PC-3 (cell line): ENCODE measurements at regions not wholly inside any gene's neighbourhood (a gene's known extent, or its start where the extent isn't known, plus 50 kb on each side); places are given as distances from the start of the nearest gene placed in this dataset.

ENCODE experiments used
- ATAC-seq: fragments of 200-7000 bp; cut with Tn5 transposase; 2 replicates; pipeline ENCODE4 v1.9.1; 2020; ENCODE audit warnings: mild to moderate bottlenecking, moderate library complexity
- BruUV-seq: library from RNA; stranded (reverse); fragments of 400-500 nt; replicated peaks from 2 replicates; lab custom pipeline; 2021; lab: Mats Ljungman, UMichigan
- CTCF ChIA-PET: fragments of 300-600 bp; sonication (Branson Sonifier 250); formaldehyde crosslinking; loops from one replicate; lab custom pipeline; 2022; ENCODE audit warnings: antibody characterized with exemption; lab: Charles Lee
- POLR2A ChIA-PET: fragments of 300-600 bp; sonication (Branson Sonifier 250); formaldehyde crosslinking; loops from one replicate; lab custom pipeline; 2022; ENCODE audit warnings: antibody characterized with exemption; ENCODE audit not compliant: unreplicated experiment; lab: Charles Lee
- DNase-seq: peaks from one replicate; pipeline ENCODE4 v3.0.0-alpha.2; 2015
- H2AFZ ChIP-seq: fragments of 300-600 bp; sonication (generic); 2 replicates; pipeline ENCODE4 v1.6.0; 2016; ENCODE audit warnings: antibody characterized with exemption, low read length
- H3F3A ChIP-seq: fragments of 300-600 bp; sonication (generic); one replicate; pipeline ENCODE4 v1.6.0; 2017; ENCODE audit warnings: antibody characterized with exemption, low read length, control low read depth, mild to moderate bottlenecking; ENCODE audit not compliant: unreplicated experiment
- H3K27ac ChIP-seq: fragments of 300-600 bp; sonication (generic); 2 replicates; pipeline ENCODE4 v1.5.1; 2016; ENCODE audit warnings: mild to moderate bottlenecking, low read length
- H3K27me3 ChIP-seq: fragments of 300-600 bp; sonication (generic); 2 replicates; pipeline ENCODE4 v1.6.1; 2016; ENCODE audit warnings: low read length, mixed read lengths
- H3K36me3 ChIP-seq: fragments of 300-600 bp; sonication (generic); 2 replicates; pipeline ENCODE4 v1.6.1; 2016; ENCODE audit warnings: low read depth, mixed run types, low read length, mixed read lengths
- H3K4me1 ChIP-seq: fragments of 300-600 bp; sonication (generic); 2 replicates; pipeline ENCODE4 v1.5.1; 2016; ENCODE audit warnings: low read length; ENCODE audit not compliant: insufficient read depth
- H3K4me2 ChIP-seq: fragments of 300-600 bp; sonication (generic); 2 replicates; pipeline ENCODE4 v1.6.0; 2016; ENCODE audit warnings: low read length
- H3K4me3 ChIP-seq: fragments of 300-600 bp; sonication (generic); 2 replicates; pipeline ENCODE4 v1.5.1; 2016; ENCODE audit warnings: mild to moderate bottlenecking, low read length, mixed read lengths
- H3K79me2 ChIP-seq: fragments of 300-600 bp; sonication (generic); 2 replicates; pipeline ENCODE4 v1.6.1; 2017; ENCODE audit warnings: low read length, mixed read lengths
- H3K9ac ChIP-seq: fragments of 300-600 bp; sonication (generic); 2 replicates; pipeline ENCODE4 v1.6.0; 2016; ENCODE audit warnings: mild to moderate bottlenecking, low read length
- H3K9me2 ChIP-seq: fragments of 300-600 bp; sonication (generic); replicated peaks from 2 replicates; pipeline ENCODE4 v1.6.1; 2016; ENCODE audit warnings: mixed run types, low read length, mixed read lengths
- H3K9me3 ChIP-seq: fragments of 300-600 bp; sonication (generic); 2 replicates; pipeline ENCODE4 v1.6.1; 2016; ENCODE audit warnings: low read length, mixed read lengths
- H4K20me1 ChIP-seq: fragments of 300-600 bp; sonication (generic); 2 replicates; pipeline ENCODE4 v1.6.1; 2016; ENCODE audit warnings: low read length, mixed read lengths
- CTCF ChIP-seq: fragments of 300-600 bp; sonication (generic); conservative IDR thresholded peaks from 2 replicates; pipeline ENCODE4 v1.5.1; 2017; ENCODE audit warnings: antibody characterized with exemption, low read depth, mild to moderate bottlenecking, low read length
- EZH2 ChIP-seq: fragments of 300-600 bp; sonication (generic); IDR thresholded peaks from one replicate; pipeline ENCODE4 v1.6.1; 2017; ENCODE audit warnings: antibody characterized with exemption, mild to moderate bottlenecking, low read length; ENCODE audit not compliant: unreplicated experiment
- EZH2phosphoT487 ChIP-seq: fragments of 300-600 bp; sonication (generic); IDR thresholded peaks from 2 replicates; pipeline ENCODE4 v1.6.1; 2018; ENCODE audit warnings: mild to moderate bottlenecking, antibody characterized with exemption, low read length, borderline replicate concordance
- intact Hi-C: fragments of 100-400 bp; cut with micrococcal nuclease; formaldehyde crosslinking; loops from 2 replicates; pipeline ENCODE4 v1.9.0; 2023

- Histone ChIP-seq H2AFZ (no peak overlapping the region), H3K27ac (no peak overlapping the region), H3F3A (no peaks in the 10 kb centered on the region), H3K4me2 (no peak overlapping the region), H4K20me1 (no peaks in the 10 kb centered on the region), H3K9me2 (no peaks in the 10 kb centered on the region), H3K79me2 (no peaks in the 10 kb centered on the region), H3K9me3 (no peaks in the 10 kb centered on the region), H3K4me3 (no peak overlapping the region), H3K36me3 (no peaks in the 10 kb centered on the region), H3K27me3 (peaks cover 24% of the 10 kb centered on the region; the same call in 1 of the 2 replicates), H3K9ac (no peak overlapping the region), H3K4me1 (no peaks in the 10 kb centered on the region)
- ChIA-PET POLR2A (no interaction called here), CTCF (no interaction called here)
- no TSS peak for BruUV-seq
- ATAC-seq = no peak
- intact Hi-C loops = no loop called here
- TF ChIP-seq EZH2 = no peak
- TF ChIP-seq CTCF = no peak
- TF ChIP-seq EZH2phosphoT487 = no peak
- peak; percentile 45 for DNase-seq
Measured at GRCh38 chr2:106745468-106745867, 140.5 kb downstream of the ST6GAL2 start.

GRCh38 chr2:106749823-106750222 is 136.1 kb downstream of the ST6GAL2 start:
- Histone ChIP-seq H3K79me2 (no peaks in the 10 kb centered on the region), H3K9me3 (no peaks in the 10 kb centered on the region), H3K9ac (no peak overlapping the region), H3F3A (no peaks in the 10 kb centered on the region), H3K27ac (no peak overlapping the region), H3K4me1 (no peaks in the 10 kb centered on the region), H3K4me3 (no peak overlapping the region), H3K27me3 (peaks cover 32% of the 10 kb centered on the region), H4K20me1 (no peaks in the 10 kb centered on the region), H2AFZ (no peak overlapping the region), H3K4me2 (no peak overlapping the region), H3K9me2 (no peaks in the 10 kb centered on the region), H3K36me3 (no peaks in the 10 kb centered on the region)
- intact Hi-C loops = no loop called here
- DNase-seq (no peak), ATAC-seq (no peak)
- POLR2A ChIA-PET = no interaction called here
- BruUV-seq = no TSS peak
- CTCF ChIA-PET = no interaction called here
- TF ChIP-seq CTCF (no peak), EZH2phosphoT487 (no peak), EZH2 (no peak)
